ENCODE measurements at regions not wholly inside any gene's neighbourhood (a gene's known extent, or its start where the extent isn't known, plus 50 kb on each side); places are given as distances from the start of the nearest gene placed in this dataset.

GRCh38 chrX:39162322-39162735, 361.1 kb downstream of the MID1IP1 start:
- H3K36me3 Mint-ChIP-seq (ENCODE audit: insufficient read depth in 1 of 3, low read depth in 3 of 3): peaks cover 0 to 5% (median 2%) of the 10 kb centered on the region in 3 experiments; a peak in 5 of 7 replicates
- Histone ChIP-seq H3K27ac (ENCODE audit: insufficient read length, low read depth, low read length) (no peak overlapping the region), H3K18ac (ENCODE audit: insufficient read length, low read depth, low read length) (no peak overlapping the region), H3K23me2 (ENCODE audit: insufficient read length, low read depth, low read length, poor library complexity, severe bottlenecking) (peaks cover 6% of the 10 kb centered on the region), H3K4ac (ENCODE audit: low read depth, low read length) (no peak overlapping the region), H2AK5ac (ENCODE audit: insufficient read length, low read length) (no peak overlapping the region), H2BK120ac (ENCODE audit: low read depth, low read length, poor library complexity, severe bottlenecking) (no peak overlapping the region), H3K9me3 (ENCODE audit: control insufficient read depth, low read depth, low read length) (no peaks in the 10 kb centered on the region), H3K23ac (ENCODE audit: insufficient read length, low read depth, low read length) (no peak overlapping the region), H2BK15ac (ENCODE audit: low read depth, low read length) (no peak overlapping the region), H4K20me1 (ENCODE audit: control insufficient read depth, insufficient read depth, insufficient read length) (no peaks in the 10 kb centered on the region), H2AFZ (ENCODE audit: low read length) (no peak overlapping the region), H4K5ac (ENCODE audit: insufficient read length, low read depth, low read length) (no peak overlapping the region), H3K79me2 (ENCODE audit: insufficient read depth, low read length) (no peaks in the 10 kb centered on the region), H2BK12ac (ENCODE audit: insufficient read length, low read depth, low read length) (no peak overlapping the region), H2BK20ac (ENCODE audit: low read depth, low read length, poor library complexity, severe bottlenecking) (no peak overlapping the region), H2BK5ac (ENCODE audit: insufficient read length, low read length) (no peak overlapping the region), H3K4me1 (ENCODE audit: insufficient read depth, low read length) (0 out of 2 replicates have a peak, but pooled peaks cover 6% of the 10 kb centered on the region), H4K91ac (ENCODE audit: insufficient read length, low read depth, low read length) (no peak overlapping the region), H3T11ph (ENCODE audit: low read length) (no peak overlapping the region), H3K4me2 (ENCODE audit: insufficient read depth, insufficient read length, low read length) (peak overlapping the region; percentile 45), H3K79me1 (ENCODE audit: insufficient read depth, low read depth, low read length, poor library complexity, severe bottlenecking) (no peaks in the 10 kb centered on the region), H3K14ac (ENCODE audit: insufficient read depth, low read length) (no peak overlapping the region; the same call in 1 of the 2 replicates), H3K56ac (ENCODE audit: insufficient read length, low read depth, low read length) (no peak overlapping the region), H4K8ac (replicated peaks; ENCODE audit: insufficient read length, low read depth, low read length) (no peak overlapping the region), H3K9ac (ENCODE audit: extremely low read depth, insufficient read length, low read length) (no peak overlapping the region), H3K27me3 (ENCODE audit: insufficient read depth, low read length) (peaks cover 3% of the 10 kb centered on the region; the same call in 1 of the 2 replicates)
- DNase-seq: peak; percentile 38
- peak overlapping the region; percentile 51 to 53; a peak in 4 of 5 replicates for H3K4me3 Mint-ChIP-seq
- H3K27me3 Mint-ChIP-seq (ENCODE audit: low read depth): peaks cover 47% of the 10 kb centered on the region
- no peak overlapping the region for H3K27ac Mint-ChIP-seq
- no CpG with 5 or more reads among the region's 29 CpGs for WGBS (ENCODE audit: extremely low coverage, insufficient read length, low lambda C conversion rate)
- TF ChIP-seq, protein P1, sequence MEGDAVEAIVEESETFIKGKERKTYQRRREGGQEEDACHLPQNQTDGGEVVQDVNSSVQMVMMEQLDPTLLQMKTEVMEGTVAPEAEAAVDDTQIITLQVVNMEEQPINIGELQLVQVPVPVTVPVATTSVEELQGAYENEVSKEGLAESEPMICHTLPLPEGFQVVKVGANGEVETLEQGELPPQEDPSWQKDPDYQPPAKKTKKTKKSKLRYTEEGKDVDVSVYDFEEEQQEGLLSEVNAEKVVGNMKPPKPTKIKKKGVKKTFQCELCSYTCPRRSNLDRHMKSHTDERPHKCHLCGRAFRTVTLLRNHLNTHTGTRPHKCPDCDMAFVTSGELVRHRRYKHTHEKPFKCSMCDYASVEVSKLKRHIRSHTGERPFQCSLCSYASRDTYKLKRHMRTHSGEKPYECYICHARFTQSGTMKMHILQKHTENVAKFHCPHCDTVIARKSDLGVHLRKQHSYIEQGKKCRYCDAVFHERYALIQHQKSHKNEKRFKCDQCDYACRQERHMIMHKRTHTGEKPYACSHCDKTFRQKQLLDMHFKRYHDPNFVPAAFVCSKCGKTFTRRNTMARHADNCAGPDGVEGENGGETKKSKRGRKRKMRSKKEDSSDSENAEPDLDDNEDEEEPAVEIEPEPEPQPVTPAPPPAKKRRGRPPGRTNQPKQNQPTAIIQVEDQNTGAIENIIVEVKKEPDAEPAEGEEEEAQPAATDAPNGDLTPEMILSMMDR (conservative IDR thresholded peaks at IDR 0.05): peak; percentile 46
- H3K9me3 Mint-ChIP-seq: peaks cover 77 to 81% of the 10 kb centered on the region in 2 experiments
- H3K4me1 Mint-ChIP-seq: peaks cover 0 to 14% of the 10 kb centered on the region in 2 experiments; a peak in 2 of 4 replicates

Data from H9 (cell line).